Parathyroid adenoma (tissue), 2 donors: ENCODE measurements at regions not wholly inside any gene's neighbourhood (a gene's known extent, or its start where the extent isn't known, plus 50 kb on each side); places are given as distances from the start of the nearest gene placed in this dataset.

Source experiments
- H2AFZ ChIP-seq: fragments of 300-600 bp; sonication (generic); one replicate; pipeline ENCODE4 v1.7.0; 2017; ENCODE audit warnings: antibody characterized with exemption, mild to moderate bottlenecking
- H3K27ac ChIP-seq: fragments of 300-600 bp; sonication (generic); one replicate; pipeline ENCODE4 v1.7.0; 2017
- H3K27me3 ChIP-seq: fragments of 300-600 bp; sonication (generic); one replicate; pipeline ENCODE4 v1.7.0; 2017; ENCODE audit warnings: low read length; ENCODE audit not compliant: control insufficient read depth, insufficient read depth
- H3K36me3 ChIP-seq: fragments of 300-600 bp; sonication (generic); one replicate; pipeline ENCODE4 v1.7.0; 2017; ENCODE audit warnings: low read length; ENCODE audit not compliant: control insufficient read depth, insufficient read depth
- H3K4me1 ChIP-seq: fragments of 300-600 bp; sonication (generic); one replicate; pipeline ENCODE4 v1.7.0; 2017; ENCODE audit warnings: control low read depth
- H3K4me2 ChIP-seq: fragments of 300-600 bp; sonication (generic); one replicate; pipeline ENCODE4 v1.7.0; 2017; ENCODE audit warnings: low read length
- H3K4me3 ChIP-seq: fragments of 300-600 bp; sonication (generic); one replicate; pipeline ENCODE4 v1.7.0; 2017; ENCODE audit warnings: low read depth, low read length
- H3K79me2 ChIP-seq: fragments of 300-600 bp; sonication (generic); one replicate; pipeline ENCODE4 v1.7.0; 2017; ENCODE audit warnings: control low read depth
- H3K9ac ChIP-seq: fragments of 300-600 bp; sonication (generic); one replicate; pipeline ENCODE4 v1.7.0; 2017; ENCODE audit warnings: mild to moderate bottlenecking
- H3K9me3 ChIP-seq: fragments of 300-600 bp; sonication (generic); one replicate; pipeline ENCODE4 v1.7.0; 2017; ENCODE audit warnings: low read length; ENCODE audit not compliant: control insufficient read depth
- CTCF ChIP-seq: fragments of 300-600 bp; sonication (generic); IDR thresholded peaks from one replicate; pipeline ENCODE4 v1.7.0; 2017; ENCODE audit warnings: antibody characterized with exemption, mild to moderate bottlenecking
- donor health status: primary hyperparathyroidism.

GRCh38 chr6:40955178-40955545 lies 83.9 kb downstream of the UNC5CL start:
- Histone ChIP-seq H3K27me3 (no peaks in the 10 kb centered on the region), H3K4me1 (no peaks in the 10 kb centered on the region), H2AFZ (no peak overlapping the region), H3K4me3 (no peak overlapping the region), H3K9ac (no peak overlapping the region), H3K4me2 (no peak overlapping the region), H3K36me3 (no peaks in the 10 kb centered on the region), H3K79me2 (no peaks in the 10 kb centered on the region), H3K27ac (no peak overlapping the region), H3K9me3 (no peaks in the 10 kb centered on the region)
- TF ChIP-seq CTCF: no peak

GRCh38 chr6:40954446-40955177 lies 84.4 kb downstream of the UNC5CL start:
- Histone ChIP-seq H3K27me3 (no peaks in the 10 kb centered on the region), H2AFZ (no peak overlapping the region), H3K4me1 (no peaks in the 10 kb centered on the region), H3K79me2 (no peaks in the 10 kb centered on the region), H3K9me3 (no peaks in the 10 kb centered on the region), H3K9ac (no peak overlapping the region), H3K36me3 (no peaks in the 10 kb centered on the region), H3K27ac (no peak overlapping the region), H3K4me3 (no peak overlapping the region), H3K4me2 (no peak overlapping the region)
- no peak for TF ChIP-seq CTCF

- no peak for TF ChIP-seq CTCF
- H3K9ac ChIP-seq: no peak overlapping the region
- no peak overlapping the region for H2AFZ ChIP-seq
- H3K36me3 ChIP-seq: no peaks in the 10 kb centered on the region
- no peak overlapping the region for H3K27ac ChIP-seq
- H3K79me2 ChIP-seq: no peaks in the 10 kb centered on the region
- H3K4me1 ChIP-seq: no peaks in the 10 kb centered on the region
- no peak overlapping the region for H3K4me2 ChIP-seq
- no peaks in the 10 kb centered on the region for H3K27me3 ChIP-seq
- H3K4me3 ChIP-seq: no peak overlapping the region
- no peaks in the 10 kb centered on the region for H3K9me3 ChIP-seq
These were observed 85.5 kb downstream of the UNC5CL start for GRCh38 chr6:40953486-40953885.

- Histone ChIP-seq H2AFZ (no peak overlapping the region), H3K4me3 (no peak overlapping the region), H3K27ac (no peak overlapping the region), H3K4me1 (no peaks in the 10 kb centered on the region), H3K36me3 (no peaks in the 10 kb centered on the region), H3K9ac (no peak overlapping the region), H3K4me2 (no peak overlapping the region), H3K9me3 (no peaks in the 10 kb centered on the region), H3K27me3 (no peaks in the 10 kb centered on the region), H3K79me2 (no peaks in the 10 kb centered on the region)
- no peak for TF ChIP-seq CTCF
These were observed 87.9 kb downstream of the UNC5CL start for GRCh38 chr6:40950986-40951698.
